ENCODE measurements at regions not wholly inside any gene's neighbourhood (a gene's known extent, or its start where the extent isn't known, plus 50 kb on each side); places are given as distances from the start of the nearest gene placed in this dataset.

GRCh38 chr2:16584824-16585540, 80.7 kb downstream of the CYRIA start:
- Histone ChIP-seq H3K4me3 (no peak overlapping the region), H3K4me1 (no peaks in the 10 kb centered on the region), H3K9me3 (no peaks in the 10 kb centered on the region), H3K36me3 (ENCODE audit: low read depth, missing control alignments) (no peaks in the 10 kb centered on the region), H3K27me3 (no peaks in the 10 kb centered on the region), H3K27ac (no peak overlapping the region)
- DNase-seq: no peak
- 79 to 83% methylated on average over 2 of the region's 2 CpGs for WGBS, 2 donors
- intact Hi-C loops (cut with DNase I; ENCODE audit: low total_unique reads): no loop called here
- TF ChIP-seq CTCF (IDR thresholded peaks at IDR 0.05) (no peak), POLR2A (IDR thresholded peaks at IDR 0.05) (no peak)

- 85 to 86% methylated on average over 2 of the region's 2 CpGs for WGBS, 2 donors
- Histone ChIP-seq H3K36me3 (ENCODE audit: low read depth, missing control alignments) (no peaks in the 10 kb centered on the region), H3K27ac (no peak overlapping the region)
Measured at GRCh38 chr2:16584084-16584483, 81.5 kb downstream of the CYRIA start.

GRCh38 chr2:16581241-16581640, 84.4 kb downstream of the CYRIA start:
- 94% methylated on average over 1 of the region's 1 CpG for WGBS, 2 donors
- no peaks in the 10 kb centered on the region for H3K9me3 ChIP-seq

More at GRCh38 chr2:16584084-16584483, 81.5 kb downstream of the CYRIA start:
- intact Hi-C loops (cut with DNase I; ENCODE audit: low total_unique reads): no loop called here
- no peak for DNase-seq
- Histone ChIP-seq H3K9me3 (no peaks in the 10 kb centered on the region), H3K4me3 (no peak overlapping the region), H3K4me1 (no peaks in the 10 kb centered on the region), H3K27me3 (no peaks in the 10 kb centered on the region)
- TF ChIP-seq CTCF (IDR thresholded peaks at IDR 0.05) (no peak), POLR2A (IDR thresholded peaks at IDR 0.05) (no peak)

GRCh38 chr2:16578081-16578480, 87.6 kb downstream of the CYRIA start:
- intact Hi-C loops (cut with DNase I; ENCODE audit: low total_unique reads): no loop called here
- Histone ChIP-seq H3K4me1 (no peaks in the 10 kb centered on the region), H3K27me3 (no peaks in the 10 kb centered on the region), H3K27ac (no peak overlapping the region), H3K9me3 (no peaks in the 10 kb centered on the region), H3K36me3 (ENCODE audit: low read depth, missing control alignments) (no peaks in the 10 kb centered on the region), H3K4me3 (no peak overlapping the region)
- DNase-seq: no peak
- WGBS, 2 donors: 74 to 76% methylated on average over 3 of the region's 3 CpGs
- no peak for TF ChIP-seq CTCF (IDR thresholded peaks at IDR 0.05)
- TF ChIP-seq POLR2A (IDR thresholded peaks at IDR 0.05): no peak

More at GRCh38 chr2:16581241-16581640, 84.4 kb downstream of the CYRIA start:
- no peaks in the 10 kb centered on the region for H3K36me3 ChIP-seq (ENCODE audit: low read depth, missing control alignments)
- DNase-seq: no peak
- intact Hi-C loops (cut with DNase I; ENCODE audit: low total_unique reads): no loop called here
- no peaks in the 10 kb centered on the region for H3K27me3 ChIP-seq
- H3K4me1 ChIP-seq: no peaks in the 10 kb centered on the region
- no peak overlapping the region for H3K4me3 ChIP-seq
- no peak overlapping the region for H3K27ac ChIP-seq
- TF ChIP-seq CTCF (IDR thresholded peaks at IDR 0.05) (no peak), POLR2A (IDR thresholded peaks at IDR 0.05) (no peak)

GRCh38 chr2:16570516-16570915, 95.1 kb downstream of the CYRIA start:
- no peaks in the 10 kb centered on the region for H3K36me3 ChIP-seq (ENCODE audit: low read depth, missing control alignments)
- intact Hi-C loops (cut with DNase I; ENCODE audit: low total_unique reads): no loop called here
- WGBS, 2 donors: 52 to 62% methylated on average over 3 of the region's 3 CpGs
- H3K4me3 ChIP-seq: no peak overlapping the region
- DNase-seq: no peak
- no peaks in the 10 kb centered on the region for H3K4me1 ChIP-seq
- no peaks in the 10 kb centered on the region for H3K9me3 ChIP-seq
- H3K27ac ChIP-seq: no peak overlapping the region
- no peak for TF ChIP-seq CTCF (IDR thresholded peaks at IDR 0.05)
- no peak for TF ChIP-seq POLR2A (IDR thresholded peaks at IDR 0.05)
- no peaks in the 10 kb centered on the region for H3K27me3 ChIP-seq
